GM12878 (cell line): ENCODE measurements at regions not wholly inside any gene's neighbourhood (a gene's known extent, or its start where the extent isn't known, plus 50 kb on each side); places are given as distances from the start of the nearest gene placed in this dataset.

Experiments used
- EZH2 ChIP-seq: IDR thresholded peaks from 2 replicates; pipeline ENCODE4 v1.6.1; 2012; ENCODE audit warnings: low read depth, mild to moderate bottlenecking, control low read depth, inconsistent platforms, low read length, borderline replicate concordance; ENCODE audit not compliant: control insufficient read depth
- HCFC1 ChIP-seq: fragments of 150-350 bp; IDR thresholded peaks from 2 replicates; pipeline ENCODE4 v1.6.1; 2014; ENCODE audit warnings: low read length
- HSF1 ChIP-seq: fragments of 150-350 bp; IDR thresholded peaks from 2 replicates; pipeline ENCODE4 v1.6.1; 2014; ENCODE audit warnings: mild to moderate bottlenecking, low read depth, low read length
- SP1 ChIP-seq: IDR thresholded peaks from one replicate; pipeline ENCODE4 v1.6.1; 2011; ENCODE audit warnings: low read depth, low read length
- USF2 ChIP-seq: IDR thresholded peaks from 2 replicates; pipeline ENCODE4 v1.6.1; 2011; ENCODE audit warnings: low read depth, low read length, improper control_type of control experiment, borderline replicate concordance

- TF ChIP-seq HSF1 (no peak), SP1 (no peak), HCFC1 (no peak), EZH2 (no peak), USF2 (no peak)
Measured at GRCh38 chr14:26932606-26933005, 334.8 kb upstream of the NOVA1 start.
